ENCODE measurements at regions not wholly inside any gene's neighbourhood (a gene's known extent, or its start where the extent isn't known, plus 50 kb on each side); places are given as distances from the start of the nearest gene placed in this dataset.

- TF ChIP-seq, protein P1, sequence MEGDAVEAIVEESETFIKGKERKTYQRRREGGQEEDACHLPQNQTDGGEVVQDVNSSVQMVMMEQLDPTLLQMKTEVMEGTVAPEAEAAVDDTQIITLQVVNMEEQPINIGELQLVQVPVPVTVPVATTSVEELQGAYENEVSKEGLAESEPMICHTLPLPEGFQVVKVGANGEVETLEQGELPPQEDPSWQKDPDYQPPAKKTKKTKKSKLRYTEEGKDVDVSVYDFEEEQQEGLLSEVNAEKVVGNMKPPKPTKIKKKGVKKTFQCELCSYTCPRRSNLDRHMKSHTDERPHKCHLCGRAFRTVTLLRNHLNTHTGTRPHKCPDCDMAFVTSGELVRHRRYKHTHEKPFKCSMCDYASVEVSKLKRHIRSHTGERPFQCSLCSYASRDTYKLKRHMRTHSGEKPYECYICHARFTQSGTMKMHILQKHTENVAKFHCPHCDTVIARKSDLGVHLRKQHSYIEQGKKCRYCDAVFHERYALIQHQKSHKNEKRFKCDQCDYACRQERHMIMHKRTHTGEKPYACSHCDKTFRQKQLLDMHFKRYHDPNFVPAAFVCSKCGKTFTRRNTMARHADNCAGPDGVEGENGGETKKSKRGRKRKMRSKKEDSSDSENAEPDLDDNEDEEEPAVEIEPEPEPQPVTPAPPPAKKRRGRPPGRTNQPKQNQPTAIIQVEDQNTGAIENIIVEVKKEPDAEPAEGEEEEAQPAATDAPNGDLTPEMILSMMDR (IDR thresholded peaks at IDR 0.05) = no peak
- TF ChIP-seq EZH2phosphoT487 (IDR thresholded peaks at IDR 0.05) = no peak
- TF ChIP-seq EZH2 (IDR thresholded peaks at IDR 0.05) = no peak
These were observed 311.9 kb downstream of the DUSP6 start for GRCh38 chr12:89040146-89040964.
